ENCODE measurements at regions not wholly inside any gene's neighbourhood (a gene's known extent, or its start where the extent isn't known, plus 50 kb on each side); places are given as distances from the start of the nearest gene placed in this dataset.

GRCh38 chr5:82384034-82384750 lies 106.0 kb upstream of the RPS23 start:
- no peak for DNase-seq

DNA sequence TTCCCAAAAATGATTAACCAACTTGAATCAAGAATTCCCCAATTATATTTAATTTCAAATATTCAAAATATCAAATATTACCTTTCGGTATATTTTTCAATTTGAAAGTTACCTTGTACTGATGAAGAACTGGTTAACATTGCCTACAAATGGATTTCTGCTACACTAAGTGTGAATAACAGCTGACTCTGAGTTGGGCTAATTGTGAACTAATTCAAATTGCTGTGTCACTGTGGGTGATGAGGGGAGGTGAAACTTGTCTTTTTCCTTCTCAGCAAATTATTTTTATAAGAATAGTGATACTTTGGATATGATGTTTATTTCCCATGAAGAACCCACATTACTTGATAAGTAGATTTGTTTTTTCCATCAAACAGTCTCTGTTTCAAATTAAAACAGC lies 103.4 kb upstream of the RPS23 start:
- no peak for DNase-seq

- DNase-seq: no peak
These were observed 98.2 kb upstream of the RPS23 start for GRCh38 chr5:82376307-82376706.

DNA sequence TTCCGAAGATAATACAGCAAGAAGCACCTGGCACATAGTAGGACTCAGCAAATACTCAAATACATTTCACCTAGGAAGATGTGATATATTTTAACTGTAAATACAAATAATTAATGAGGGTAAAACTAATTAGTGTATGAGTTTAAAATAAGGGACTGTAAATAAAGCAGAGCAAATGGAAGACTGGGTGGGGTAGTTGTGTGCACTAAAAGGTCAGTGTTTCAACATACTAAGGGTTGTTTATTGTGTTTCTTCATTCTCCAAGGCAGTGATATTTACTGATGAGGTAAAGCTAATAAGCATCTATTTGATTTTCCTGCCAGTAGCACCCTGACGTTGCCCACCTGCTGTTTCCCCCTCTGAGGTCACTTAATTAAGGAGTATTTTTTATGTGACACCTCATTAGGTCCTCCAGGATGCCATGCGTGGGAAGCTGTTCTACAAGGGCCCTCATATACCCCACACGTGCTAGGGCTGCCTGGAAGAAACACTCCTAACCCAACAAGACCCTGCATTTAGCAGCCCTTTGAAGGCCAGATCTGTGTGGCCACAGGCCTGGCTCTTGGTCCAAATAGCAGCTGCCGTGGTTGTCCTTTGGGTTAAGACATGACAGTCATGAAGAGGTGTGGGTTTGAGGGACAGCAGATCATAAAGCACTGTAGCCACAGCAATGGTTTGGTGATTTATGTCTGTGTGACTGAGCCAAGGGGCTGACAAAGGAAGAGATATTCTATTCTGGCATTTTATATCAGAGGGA lies 97.5 kb upstream of the RPS23 start:
- no peak for DNase-seq

DNA sequence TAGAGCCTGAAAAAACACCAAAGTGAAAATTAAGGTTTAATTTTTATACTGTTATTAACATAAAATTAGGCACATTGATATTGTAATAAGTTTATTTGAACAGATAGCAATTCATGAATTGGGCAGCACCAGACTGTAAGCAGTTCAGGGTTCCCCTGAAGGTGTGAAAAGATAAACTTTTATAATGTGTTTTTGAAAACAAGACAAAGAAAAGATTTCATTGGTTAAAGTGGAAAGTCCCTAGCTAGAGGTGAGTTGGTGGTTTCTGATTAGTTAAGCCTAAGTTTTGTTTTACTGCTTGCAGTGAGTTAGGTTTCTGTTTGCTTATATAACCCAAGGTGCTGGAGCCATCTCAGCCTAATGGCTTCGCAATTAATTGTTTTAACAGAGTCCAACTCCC lies 96.5 kb upstream of the RPS23 start:
- DNase-seq: no peak

- DNase-seq: no peak
These were observed 89.8 kb upstream of the RPS23 start for GRCh38 chr5:82367930-82368329.

DNA sequence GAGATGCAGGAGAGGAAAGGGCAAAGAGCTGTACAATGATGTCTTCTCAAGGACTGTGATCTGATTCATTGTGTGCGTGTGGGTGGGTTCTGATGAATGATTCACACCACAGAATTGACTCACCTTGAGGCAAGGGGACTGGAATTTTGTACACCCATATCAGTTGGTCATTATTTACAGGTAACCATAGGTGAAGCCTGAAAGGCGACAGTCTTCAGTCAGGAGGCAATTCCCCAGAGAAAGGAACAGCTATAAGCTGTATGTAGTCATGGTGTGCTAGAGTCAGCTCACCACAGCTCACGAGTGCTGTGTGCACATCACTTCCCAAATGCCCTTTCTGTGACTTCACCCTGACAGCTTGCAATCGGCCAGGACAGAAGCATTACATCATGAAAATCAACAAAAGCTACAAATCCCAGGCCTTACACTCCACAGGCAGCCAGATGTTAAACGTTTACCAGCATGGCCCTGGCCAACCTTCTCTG lies 87.6 kb upstream of the RPS23 start:
- DNase-seq: peak; percentile 20

DNA sequence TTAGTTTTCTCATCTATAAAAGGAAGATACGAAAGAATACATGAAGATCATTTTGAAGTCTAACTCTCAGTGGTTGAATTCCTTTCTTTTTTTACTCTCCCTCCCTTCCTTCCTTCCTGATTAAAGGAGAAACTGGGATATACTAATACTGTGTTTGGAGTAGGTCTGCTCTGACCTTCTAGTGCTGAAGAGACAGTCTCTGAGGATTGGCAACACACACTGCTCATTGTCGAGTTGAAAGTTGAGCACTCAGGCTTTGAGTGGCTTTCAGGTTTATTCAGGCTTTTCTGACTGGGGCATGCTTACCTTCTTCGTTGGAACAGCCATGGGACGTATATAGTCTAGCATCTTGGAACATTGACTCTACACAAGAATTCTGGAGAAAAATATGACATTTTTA lies 86.9 kb upstream of the RPS23 start:
- DNase-seq: no peak

DNA sequence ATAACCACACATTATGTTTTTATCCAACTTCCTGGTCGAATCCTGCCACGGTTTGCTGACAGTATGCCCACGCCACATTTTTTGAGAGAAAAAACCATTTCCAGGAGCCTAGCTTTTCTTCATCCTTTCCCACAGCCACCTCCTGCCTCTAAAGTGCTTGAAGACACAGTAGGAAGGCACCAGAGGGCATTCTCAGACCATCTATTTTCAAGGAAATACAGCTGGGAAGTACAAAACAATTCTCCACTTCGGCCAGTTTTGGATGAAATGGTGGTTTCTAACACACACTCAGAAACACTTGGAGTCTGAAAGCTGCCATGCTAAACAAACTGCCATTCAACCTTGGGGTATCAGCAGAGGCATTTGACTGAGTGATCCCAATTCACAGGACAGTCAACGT lies 86.3 kb upstream of the RPS23 start:
- no peak for DNase-seq

- DNase-seq: no peak
These were observed 85.4 kb upstream of the RPS23 start for GRCh38 chr5:82363524-82363923.

DNA sequence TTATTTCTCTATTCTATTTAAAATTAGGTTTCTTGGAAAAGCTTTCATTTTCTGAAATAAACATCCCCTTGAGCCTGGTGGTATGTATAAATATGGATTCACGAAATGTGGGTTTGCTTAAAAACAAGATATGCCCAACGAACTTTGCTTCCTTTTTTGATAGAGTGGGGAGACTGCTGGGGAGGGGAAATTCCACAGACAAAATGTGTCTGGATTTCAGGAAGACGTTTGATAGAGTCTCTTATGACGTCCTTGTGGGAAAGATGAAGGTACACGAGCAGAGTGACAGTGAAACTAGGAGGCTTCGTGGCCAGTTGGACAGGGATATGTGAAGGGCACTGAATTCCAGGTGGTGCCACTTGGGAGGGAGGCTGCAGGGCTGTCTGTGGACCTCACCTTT lies 84.5 kb upstream of the RPS23 start:
- no peak for DNase-seq

DNA sequence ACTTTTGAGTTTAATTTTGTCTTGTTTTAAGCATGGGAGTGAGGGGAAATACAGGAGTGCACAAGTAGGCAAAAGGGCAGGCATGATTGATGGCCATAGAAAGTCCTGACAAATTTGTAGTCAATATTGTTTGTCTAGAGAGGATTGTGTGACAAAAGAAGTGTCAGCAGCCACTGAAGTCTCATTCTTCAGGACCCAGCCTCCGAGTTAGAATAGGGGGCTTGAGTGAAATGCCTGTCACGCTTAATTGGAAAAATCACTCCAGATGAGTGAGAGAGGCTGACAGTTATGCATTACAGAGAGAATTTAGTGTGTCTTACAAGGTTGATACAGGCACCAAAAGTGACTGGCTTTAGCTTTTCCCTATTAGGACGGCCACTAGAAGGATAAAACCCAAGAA lies 81.9 kb upstream of the RPS23 start:
- DNase-seq: no peak

DNA sequence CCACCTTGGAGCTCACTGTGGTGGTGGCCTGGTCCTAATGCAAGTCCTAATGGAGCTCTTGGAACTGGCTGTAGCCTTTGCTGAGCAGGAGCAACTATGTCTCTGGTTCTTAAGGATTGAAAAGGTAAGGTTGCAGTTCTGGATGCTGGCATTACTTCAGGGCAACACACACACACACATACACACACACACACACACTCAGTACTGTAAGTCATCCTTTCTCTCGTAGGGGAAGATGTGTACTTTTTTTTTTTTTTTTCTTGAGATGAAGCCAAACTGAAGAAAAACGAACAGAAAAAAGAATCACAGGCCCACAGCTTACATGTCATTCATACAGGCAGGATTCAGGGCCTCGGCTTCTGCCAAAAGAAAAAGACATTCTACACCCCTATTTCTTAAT lies 81.1 kb upstream of the RPS23 start:
- DNase-seq: no peak

DNA sequence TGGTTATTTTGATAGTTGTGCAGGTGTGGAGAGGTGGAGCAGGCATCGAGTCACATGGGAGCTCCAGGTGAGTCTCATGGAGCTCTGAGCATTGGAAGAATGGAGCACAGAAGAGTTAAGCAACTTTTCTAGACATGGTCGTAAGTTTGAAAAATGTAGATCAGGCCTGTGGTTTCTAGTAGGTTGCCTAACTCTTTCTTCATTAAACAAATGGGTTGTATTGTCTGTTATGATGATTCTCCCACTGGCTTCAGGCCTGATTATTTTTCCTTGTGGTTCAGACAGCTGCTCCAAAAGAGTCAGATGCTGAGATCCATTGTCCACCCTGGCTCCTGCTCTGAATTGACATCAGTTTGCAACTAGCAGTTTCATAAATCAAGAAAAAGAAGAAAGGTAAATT lies 80.3 kb upstream of the RPS23 start:
- DNase-seq: no peak

DNA sequence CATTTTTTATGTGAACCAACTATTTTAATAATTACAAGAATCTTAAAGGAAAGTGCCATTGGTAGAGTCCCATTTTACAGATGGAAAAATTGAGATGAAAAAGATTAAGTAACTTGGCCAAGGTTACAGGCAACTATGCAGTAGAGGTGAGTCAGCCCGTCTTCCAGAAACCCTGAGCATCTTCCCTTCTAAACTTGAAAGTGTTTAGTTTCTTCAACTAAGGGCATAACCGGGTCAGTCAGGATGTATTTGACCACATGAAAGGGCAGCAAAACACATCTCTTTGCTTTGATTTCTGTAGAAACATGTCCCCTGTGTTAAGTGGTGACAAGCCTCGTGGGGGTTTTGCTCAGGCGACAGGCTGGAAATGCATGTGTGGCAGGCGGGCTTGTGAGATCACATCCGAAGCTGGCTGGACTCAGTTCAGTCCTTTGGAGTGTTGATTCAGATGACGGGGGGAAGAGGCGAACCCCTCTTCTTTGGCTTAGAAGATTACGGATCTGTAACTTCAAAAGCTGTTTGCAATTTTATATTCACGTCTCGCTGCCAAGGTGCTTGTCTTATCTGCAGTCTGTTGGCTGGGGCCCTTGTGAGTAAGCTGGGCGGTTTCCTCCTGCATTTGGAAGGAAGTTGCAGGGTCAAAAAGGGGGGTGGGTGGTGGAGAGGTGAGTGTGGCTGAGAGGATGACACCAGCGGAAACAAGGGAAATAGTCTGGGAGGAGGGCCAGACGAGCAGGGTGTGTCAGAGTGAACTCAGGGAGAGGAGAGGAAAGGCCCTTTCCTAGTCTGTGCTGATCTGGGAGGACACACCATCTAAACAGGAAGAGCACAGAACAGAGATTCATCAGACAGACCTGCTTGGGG lies 78.9 kb upstream of the RPS23 start:
- DNase-seq: peak; percentile 68

GRCh38 chr5:82356021-82356420 lies 77.9 kb upstream of the RPS23 start:
- DNase-seq: no peak

GRCh38 chr5:82355496-82355895 lies 77.3 kb upstream of the RPS23 start:
- DNase-seq: no peak

GRCh38 chr5:82355053-82355452 lies 76.9 kb upstream of the RPS23 start:
- DNase-seq: no peak

GRCh38 chr5:82354543-82354942 lies 76.4 kb upstream of the RPS23 start:
- no peak for DNase-seq

DNA sequence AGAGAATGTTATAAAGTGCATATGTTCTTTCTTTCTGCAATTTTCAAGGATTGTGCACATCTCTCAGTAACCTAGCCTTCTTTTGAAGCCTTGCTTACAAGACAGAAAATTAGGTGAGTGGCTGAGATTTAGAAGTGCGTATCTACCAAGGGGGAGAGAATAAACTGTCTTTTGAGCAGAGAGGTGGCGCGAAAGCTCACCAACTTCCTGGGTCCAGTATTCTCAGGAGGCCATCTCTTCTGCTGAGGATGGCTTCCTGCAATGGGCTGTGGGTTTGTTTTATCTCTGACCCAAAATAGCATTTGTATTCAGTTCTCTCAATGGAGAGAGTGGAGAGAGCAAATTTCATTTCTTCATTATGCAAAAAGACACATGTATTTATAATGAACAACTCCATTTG lies 75.4 kb upstream of the RPS23 start:
- no peak for DNase-seq

- DNase-seq: no peak
These were observed 74.1 kb upstream of the RPS23 start for GRCh38 chr5:82352146-82352791.

GRCh38 chr5:82351754-82352145 lies 73.6 kb upstream of the RPS23 start:
- DNase-seq: no peak

DNA sequence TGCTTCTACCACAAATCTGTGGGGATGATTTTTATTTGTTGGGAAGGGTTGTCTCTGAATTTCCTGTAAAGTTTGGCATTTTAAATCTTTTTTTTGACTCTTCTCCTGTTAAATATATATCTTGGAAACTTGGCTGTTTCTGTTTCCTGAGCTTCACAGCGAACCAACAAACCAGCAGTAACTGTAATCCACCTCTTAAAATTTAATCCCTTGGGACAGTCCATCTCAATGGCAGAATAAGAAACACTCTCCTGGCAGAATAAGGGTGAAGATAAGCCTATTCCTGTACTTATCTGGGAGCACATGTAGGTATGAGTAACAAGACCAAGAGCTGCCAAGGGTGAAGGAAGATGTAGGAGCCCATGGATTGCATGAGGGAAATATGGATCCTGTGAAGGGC lies 73.1 kb upstream of the RPS23 start:
- no peak for DNase-seq

All from activated CD8-positive, alpha-beta memory T cell treated with anti-CD3 and anti-CD28 coated beads, Interleukin-2, amount 50 U/mL, for 4 hours (primary cell).